ENCODE measurements at regions not wholly inside any gene's neighbourhood (a gene's known extent, or its start where the extent isn't known, plus 50 kb on each side); places are given as distances from the start of the nearest gene placed in this dataset.

GRCh38 chr5:98585661-98586310 lies 187.7 kb upstream of the RGMB start:
- DNase-seq, result no peak

- no peak for DNase-seq
Observed at GRCh38 chr5:98586581-98586980, 186.9 kb upstream of the RGMB start.

- no peak for DNase-seq
Observed at GRCh38 chr5:98587166-98587565, 186.3 kb upstream of the RGMB start.

GRCh38 chr5:98588215-98588614 lies 185.2 kb upstream of the RGMB start:
- peak in 1 of 2 experiments; percentile 26 for DNase-seq

- DNase-seq, result no peak
Observed at GRCh38 chr5:98593418-98593817, 180.0 kb upstream of the RGMB start.

- no peak for DNase-seq
Observed at GRCh38 chr5:98594098-98594497, 179.4 kb upstream of the RGMB start.

GRCh38 chr5:98599016-98599415 lies 174.4 kb upstream of the RGMB start:
- DNase-seq, result no peak

- no peak for DNase-seq
Observed at GRCh38 chr5:98602534-98603112, 170.8 kb upstream of the RGMB start.

GRCh38 chr5:98603456-98603855 lies 170.0 kb upstream of the RGMB start:
- no peak for DNase-seq

GRCh38 chr5:98604301-98604700 lies 169.2 kb upstream of the RGMB start:
- no peak for DNase-seq

GRCh38 chr5:98604721-98605425 lies 168.6 kb upstream of the RGMB start:
- DNase-seq, result no peak

- DNase-seq, result no peak
Observed at GRCh38 chr5:98605426-98605825, 168.0 kb upstream of the RGMB start.

- DNase-seq, result no peak
Observed at GRCh38 chr5:98606961-98607360, 166.5 kb upstream of the RGMB start.

GRCh38 chr5:98608052-98608451 lies 165.4 kb upstream of the RGMB start:
- no peak for DNase-seq

- no peak for DNase-seq
Observed at GRCh38 chr5:98614341-98614740, 159.1 kb upstream of the RGMB start.

GRCh38 chr5:98621821-98622220 lies 151.6 kb upstream of the RGMB start:
- no peak for DNase-seq

GRCh38 chr5:98624145-98624880 lies 149.2 kb upstream of the RGMB start:
- no peak for DNase-seq

GRCh38 chr5:98627121-98627520 lies 146.3 kb upstream of the RGMB start:
- DNase-seq, result no peak

- DNase-seq, result no peak
Observed at GRCh38 chr5:98630621-98631020, 142.8 kb upstream of the RGMB start.

GRCh38 chr5:98631311-98632054 lies 142.0 kb upstream of the RGMB start:
- no peak for DNase-seq

GRCh38 chr5:98635656-98636055 lies 137.8 kb upstream of the RGMB start:
- DNase-seq, result no peak

- no peak for DNase-seq
Observed at GRCh38 chr5:98637116-98637515, 136.3 kb upstream of the RGMB start.

- no peak for DNase-seq
Observed at GRCh38 chr5:98637557-98637956, 135.9 kb upstream of the RGMB start.
